Activated CD4-positive, alpha-beta T cell treated with anti-CD3 and anti-CD28 coated beads for 36 hours (primary cell): ENCODE measurements at regions not wholly inside any gene's neighbourhood (a gene's known extent, or its start where the extent isn't known, plus 50 kb on each side); places are given as distances from the start of the nearest gene placed in this dataset.

Source experiments
- ATAC-seq: fragments of 200-7000 bp; cut with Tn5 transposase; one replicate; pipeline ENCODE4 v1.10.0; 2021; ENCODE audit warnings: mild to moderate bottlenecking, moderate library complexity
- CTCF ChIA-PET: fragments of 350-600 bp; sonication (Branson Sonifier 250); formaldehyde crosslinking; loops from one replicate; lab custom pipeline; 2021; ENCODE audit warnings: antibody characterized with exemption; lab: Charles Lee
- POLR2A ChIA-PET: fragments of 350-600 bp; sonication (Branson Sonifier 250); formaldehyde crosslinking; loops from one replicate; lab custom pipeline; 2021; ENCODE audit warnings: antibody characterized with exemption, inconsistent platforms; lab: Charles Lee
- DNase-seq: peaks from one replicate; pipeline ENCODE4 v3.0.0-alpha.2; 2020
- H3K27ac Mint-ChIP-seq: one replicate; pipeline ENCODE4 v1.8.0; 2021; ENCODE audit warnings: mixed read lengths
- H3K27me3 Mint-ChIP-seq: one replicate; pipeline ENCODE4 v1.8.0; 2021; ENCODE audit warnings: mixed read lengths
- H3K36me3 Mint-ChIP-seq: one replicate; pipeline ENCODE4 v1.8.0; 2021; ENCODE audit warnings: low read depth, mixed read lengths
- H3K4me1 Mint-ChIP-seq: one replicate; pipeline ENCODE4 v1.8.0; 2021; ENCODE audit warnings: mixed read lengths
- H3K4me3 Mint-ChIP-seq: one replicate; pipeline ENCODE4 v1.8.0; 2021; ENCODE audit warnings: mild to moderate bottlenecking, moderate library complexity, mixed read lengths
- H3K9me3 Mint-ChIP-seq: one replicate; pipeline ENCODE4 v1.8.0; 2021; ENCODE audit warnings: low read depth, mixed read lengths
- intact Hi-C, 2 experiments: fragments of 100-400 bp; cut with DNase I in 1 of 2; cut with micrococcal nuclease in 1 of 2; formaldehyde crosslinking; loops; one replicate each; pipeline versions ENCODE4 v1.14.2 to v1.15.1; 2022 to 2024; cut with DNase I, micrococcal nuclease

DNA sequence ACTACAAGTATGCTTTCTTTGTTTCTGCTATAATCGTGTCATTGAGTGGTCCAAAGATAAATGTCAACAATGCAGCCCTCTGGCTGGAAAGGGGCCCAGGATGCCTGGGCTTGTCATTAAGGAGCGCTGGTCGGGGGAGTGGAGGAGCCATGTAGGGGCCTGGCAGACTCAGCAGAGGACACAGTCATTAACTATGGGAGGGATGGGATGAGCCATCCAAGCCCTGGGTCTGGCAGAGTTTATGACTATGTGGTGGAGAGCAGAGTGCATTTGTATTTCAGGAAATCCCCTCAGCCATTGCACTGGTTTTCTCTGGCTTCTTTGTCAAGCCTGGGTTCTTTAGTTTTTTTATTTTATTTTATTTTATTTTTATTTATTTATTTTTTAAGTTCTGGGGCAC lies 243.1 kb downstream of the C12orf75 start:
- no peak overlapping the region for H3K27ac Mint-ChIP-seq
- no peak overlapping the region for H3K4me3 Mint-ChIP-seq
- no peaks in the 10 kb centered on the region for H3K36me3 Mint-ChIP-seq
- DNase-seq (no peak), ATAC-seq (no peak)
- H3K27me3 Mint-ChIP-seq, result peaks cover 8% of the 10 kb centered on the region
- no peaks in the 10 kb centered on the region for H3K9me3 Mint-ChIP-seq
- intact Hi-C loops, result no loop called here
- H3K4me1 Mint-ChIP-seq, result no peaks in the 10 kb centered on the region
- POLR2A ChIA-PET, result no interaction called here
- CTCF ChIA-PET, result no interaction called here

DNA sequence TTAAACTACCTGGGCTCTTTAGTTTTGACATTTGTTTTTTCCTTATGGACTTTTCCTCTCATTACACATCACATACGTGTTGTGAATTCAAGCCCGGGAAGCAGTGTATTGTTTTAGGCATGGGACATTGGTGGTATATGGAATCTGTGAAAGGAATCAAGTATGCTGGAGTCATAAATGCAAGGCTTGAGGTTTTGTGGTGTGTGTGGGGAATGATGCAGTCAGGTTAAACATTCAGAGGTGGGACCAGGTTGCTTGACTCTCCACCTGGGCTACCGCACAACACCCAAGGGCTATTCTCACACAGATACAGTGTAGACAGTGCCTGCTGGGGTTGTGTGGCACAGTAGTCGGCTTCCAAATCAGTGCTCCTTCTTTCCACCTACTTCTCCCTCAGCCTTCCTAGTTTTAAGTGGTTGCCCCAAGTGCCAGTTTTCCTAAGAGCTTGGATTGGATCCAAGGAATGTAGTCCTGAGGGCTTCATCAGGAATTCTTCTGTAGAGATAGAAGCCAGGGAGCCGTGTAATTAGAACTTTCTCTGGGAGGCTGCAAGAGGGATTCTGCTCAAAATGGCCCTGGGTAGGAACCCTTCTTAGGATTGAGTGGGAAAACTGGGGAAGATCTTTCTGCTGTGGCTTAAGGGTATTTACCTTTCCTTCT lies 243.7 kb downstream of the C12orf75 start:
- DNase-seq (no peak), ATAC-seq (no peak)
- intact Hi-C loops, result no loop called here
- Mint-ChIP-seq H3K36me3 (no peaks in the 10 kb centered on the region), H3K9me3 (no peaks in the 10 kb centered on the region), H3K27me3 (peaks cover 8% of the 10 kb centered on the region), H3K4me1 (no peaks in the 10 kb centered on the region), H3K4me3 (no peak overlapping the region), H3K27ac (no peak overlapping the region)
- ChIA-PET POLR2A (no interaction called here), CTCF (no interaction called here)

GRCh38 chr12:105575235-105575634 lies 244.7 kb downstream of the C12orf75 start:
- H3K27ac Mint-ChIP-seq, result no peak overlapping the region
- no peaks in the 10 kb centered on the region for H3K36me3 Mint-ChIP-seq
- no peaks in the 10 kb centered on the region for H3K4me1 Mint-ChIP-seq
- intact Hi-C loops, result no loop called here
- ATAC-seq, result no peak
- H3K27me3 Mint-ChIP-seq, result peaks cover 7% of the 10 kb centered on the region
- H3K9me3 Mint-ChIP-seq, result no peaks in the 10 kb centered on the region
- ChIA-PET POLR2A (no interaction called here), CTCF (no interaction called here)
- H3K4me3 Mint-ChIP-seq, result no peak overlapping the region
- DNase-seq, result no peak

DNA sequence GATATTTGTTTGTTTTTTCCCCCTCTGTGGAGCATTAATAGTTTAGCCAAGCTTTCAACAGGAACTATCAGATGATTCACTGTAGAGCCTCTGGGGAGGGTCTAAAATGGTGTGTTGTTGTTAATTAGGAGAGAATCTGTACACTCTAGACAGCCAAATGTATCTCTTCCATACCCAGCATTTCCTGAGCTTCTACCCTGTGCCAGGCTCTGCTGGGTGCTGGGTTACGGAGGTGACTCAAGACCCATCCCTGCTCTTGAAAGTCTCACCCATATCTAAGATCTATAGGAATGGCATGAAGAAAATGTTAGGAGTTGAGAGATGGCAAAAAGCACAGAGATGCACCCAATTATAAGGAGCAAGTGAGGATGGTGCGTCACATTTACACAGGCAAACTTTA lies 245.8 kb downstream of the C12orf75 start:
- ChIA-PET CTCF (no interaction called here), POLR2A (no interaction called here)
- DNase-seq (no peak), ATAC-seq (no peak)
- Mint-ChIP-seq H3K4me3 (no peak overlapping the region), H3K9me3 (no peaks in the 10 kb centered on the region), H3K27ac (no peak overlapping the region), H3K36me3 (no peaks in the 10 kb centered on the region), H3K27me3 (peaks cover 7% of the 10 kb centered on the region), H3K4me1 (no peaks in the 10 kb centered on the region)
- intact Hi-C loops, result no loop called here

GRCh38 chr12:105580821-105581352 lies 250.4 kb downstream of the C12orf75 start:
- H3K4me3 Mint-ChIP-seq, result no peak overlapping the region
- CTCF ChIA-PET, result no interaction called here

DNA sequence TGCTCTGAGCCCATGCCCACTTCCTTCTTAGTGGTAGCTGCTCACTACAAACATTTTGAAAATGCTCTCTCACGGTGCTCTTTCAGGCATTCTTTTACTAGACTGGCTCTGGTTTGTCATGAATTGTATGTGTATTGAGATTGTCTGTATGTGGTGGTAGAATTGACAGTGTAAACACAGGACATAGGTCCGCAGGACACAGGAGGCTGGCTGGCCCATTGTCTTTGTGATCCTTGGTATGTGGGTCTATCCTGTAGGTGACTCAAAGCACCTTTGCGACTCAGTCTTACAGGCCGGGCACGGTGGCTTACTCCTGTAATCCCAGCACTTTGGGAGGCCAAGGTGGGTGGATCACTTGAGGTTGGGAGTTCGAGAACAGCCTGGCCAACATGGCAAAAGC lies 250.9 kb downstream of the C12orf75 start:
- H3K4me1 Mint-ChIP-seq, result no peaks in the 10 kb centered on the region
- ChIA-PET CTCF (no interaction called here), POLR2A (no interaction called here)
- H3K4me3 Mint-ChIP-seq, result no peak overlapping the region
- intact Hi-C loops, result no loop called here
- H3K27me3 Mint-ChIP-seq, result peaks cover 4% of the 10 kb centered on the region
- no peak overlapping the region for H3K27ac Mint-ChIP-seq
- no peak for ATAC-seq
- H3K36me3 Mint-ChIP-seq, result no peaks in the 10 kb centered on the region
- DNase-seq, result no peak
- H3K9me3 Mint-ChIP-seq, result no peaks in the 10 kb centered on the region

More at GRCh38 chr12:105580821-105581352, 250.4 kb downstream of the C12orf75 start:
- ATAC-seq, result no peak
- H3K36me3 Mint-ChIP-seq, result no peaks in the 10 kb centered on the region
- H3K9me3 Mint-ChIP-seq, result no peaks in the 10 kb centered on the region
- intact Hi-C loops, result no loop called here
- DNase-seq, result no peak
- H3K27ac Mint-ChIP-seq, result no peak overlapping the region
- H3K27me3 Mint-ChIP-seq, result peaks cover 8% of the 10 kb centered on the region
- H3K4me1 Mint-ChIP-seq, result no peaks in the 10 kb centered on the region
- POLR2A ChIA-PET, result no interaction called here

- POLR2A ChIA-PET, result no interaction called here
- peaks cover 4% of the 10 kb centered on the region for H3K27me3 Mint-ChIP-seq
- no peaks in the 10 kb centered on the region for H3K4me1 Mint-ChIP-seq
- H3K36me3 Mint-ChIP-seq, result no peaks in the 10 kb centered on the region
- H3K9me3 Mint-ChIP-seq, result no peaks in the 10 kb centered on the region
- no peak overlapping the region for H3K4me3 Mint-ChIP-seq
- ATAC-seq, result no peak
- CTCF ChIA-PET, result no interaction called here
- intact Hi-C loops, result no loop called here
- no peak overlapping the region for H3K27ac Mint-ChIP-seq
- DNase-seq, result no peak
Measured at GRCh38 chr12:105585107-105585506, 254.6 kb downstream of the C12orf75 start.

DNA sequence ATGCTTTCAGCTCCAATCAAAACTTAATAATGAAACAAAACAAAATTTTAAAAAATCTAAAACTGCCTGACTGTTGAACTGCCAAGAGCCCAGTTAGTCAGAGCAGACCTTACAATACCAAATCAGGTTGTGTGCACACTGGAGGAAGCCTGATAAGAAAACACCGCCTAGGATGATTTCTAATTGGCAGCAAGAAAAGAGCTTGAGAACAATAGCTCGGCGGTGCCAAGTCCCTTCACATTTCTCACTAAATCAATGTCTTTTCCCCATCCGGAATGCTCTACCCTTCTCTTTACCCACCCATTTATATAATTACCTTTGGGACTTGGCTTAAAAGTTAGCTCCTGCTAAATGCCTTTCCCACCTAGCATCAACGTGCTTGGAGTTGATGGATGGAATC lies 256.7 kb downstream of the C12orf75 start:
- Mint-ChIP-seq H3K27me3 (peaks cover 2% of the 10 kb centered on the region), H3K4me1 (no peaks in the 10 kb centered on the region), H3K9me3 (no peaks in the 10 kb centered on the region), H3K27ac (no peak overlapping the region), H3K36me3 (no peaks in the 10 kb centered on the region), H3K4me3 (no peak overlapping the region)
- DNase-seq (no peak), ATAC-seq (no peak)
- CTCF ChIA-PET, result no interaction called here
- intact Hi-C loops, result no loop called here
- POLR2A ChIA-PET, result no interaction called here

DNA sequence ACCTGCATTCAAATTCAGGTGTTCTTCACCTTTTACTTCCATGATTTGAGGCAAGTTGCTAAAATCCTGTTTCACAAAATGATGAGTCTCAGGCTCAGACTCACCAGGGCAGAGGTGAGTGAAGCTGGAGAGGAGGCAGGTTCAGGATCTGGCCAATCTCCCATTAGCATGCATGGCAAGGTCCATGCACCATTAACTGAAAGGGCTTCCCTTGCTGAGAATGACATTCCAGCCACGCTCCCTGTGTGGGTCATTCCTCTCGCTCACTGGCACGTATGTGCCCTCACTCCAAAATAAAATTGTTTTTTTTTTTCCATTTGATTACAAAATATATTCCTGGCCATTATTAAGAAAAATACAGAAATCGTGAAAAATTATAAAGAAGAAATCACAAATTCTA lies 257.6 kb downstream of the C12orf75 start:
- POLR2A ChIA-PET, result no interaction called here

DNA sequence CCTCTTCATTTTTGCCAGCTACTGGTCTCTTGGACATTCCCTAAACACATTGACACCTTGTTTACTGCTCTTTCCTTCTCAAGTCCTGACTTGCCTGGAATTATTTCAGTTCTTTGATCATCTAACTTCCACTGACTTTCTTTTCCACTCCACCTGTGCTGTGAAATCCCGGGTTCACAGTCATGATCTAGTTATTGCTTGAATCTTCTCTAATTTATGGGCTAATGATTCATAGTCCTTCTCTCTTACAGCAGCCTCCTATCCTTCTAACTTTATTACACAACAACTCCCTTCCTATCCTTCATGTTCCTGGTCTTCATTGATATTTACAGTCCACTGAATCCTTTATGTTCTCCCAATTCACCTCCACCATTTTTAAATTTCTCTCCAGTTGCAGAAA lies 260.1 kb downstream of the C12orf75 start:
- no peak for ATAC-seq
- Mint-ChIP-seq H3K27me3 (peaks cover 4% of the 10 kb centered on the region), H3K9me3 (no peaks in the 10 kb centered on the region), H3K36me3 (no peaks in the 10 kb centered on the region), H3K27ac (no peak overlapping the region), H3K4me3 (no peak overlapping the region), H3K4me1 (no peaks in the 10 kb centered on the region)
- no peak for DNase-seq
- intact Hi-C loops, result no loop called here
- ChIA-PET CTCF (no interaction called here), POLR2A (no interaction called here)

More for the DNA sequence above, 257.6 kb downstream of the C12orf75 start:
- Mint-ChIP-seq H3K4me3 (no peak overlapping the region), H3K9me3 (no peaks in the 10 kb centered on the region), H3K27ac (no peak overlapping the region), H3K27me3 (peaks cover 2% of the 10 kb centered on the region), H3K4me1 (no peaks in the 10 kb centered on the region), H3K36me3 (no peaks in the 10 kb centered on the region)
- DNase-seq, result no peak
- no peak for ATAC-seq
- intact Hi-C loops, result no loop called here
- CTCF ChIA-PET, result no interaction called here

DNA sequence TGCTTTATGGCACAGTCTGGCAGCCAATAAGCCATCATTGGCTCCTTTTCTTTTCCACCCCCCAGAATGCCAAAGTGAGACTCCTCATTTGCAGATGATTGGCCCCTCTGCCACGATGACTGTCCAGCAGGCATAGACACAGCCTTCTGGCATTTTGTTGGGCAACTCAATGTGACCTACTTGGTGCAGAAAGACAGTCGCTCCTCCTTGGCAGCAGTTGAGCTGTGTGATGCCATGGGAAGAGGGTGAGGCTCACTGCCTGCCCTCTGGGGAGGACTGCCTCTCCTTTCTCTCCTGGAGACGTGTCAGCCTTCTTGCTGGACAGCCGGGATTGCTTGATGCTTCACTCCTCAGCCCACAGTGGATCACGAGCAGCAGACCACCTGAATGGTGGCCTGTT lies 264.9 kb downstream of the C12orf75 start:
- no peaks in the 10 kb centered on the region for H3K4me1 Mint-ChIP-seq
- H3K27ac Mint-ChIP-seq, result no peak overlapping the region
- intact Hi-C loops, result no loop called here
- ATAC-seq, result no peak
- ChIA-PET CTCF (no interaction called here), POLR2A (no interaction called here)
- peaks cover 6% of the 10 kb centered on the region for H3K27me3 Mint-ChIP-seq
- DNase-seq, result no peak
- no peaks in the 10 kb centered on the region for H3K36me3 Mint-ChIP-seq
- H3K9me3 Mint-ChIP-seq, result no peaks in the 10 kb centered on the region
- no peak overlapping the region for H3K4me3 Mint-ChIP-seq

GRCh38 chr12:105596731-105597130 lies 266.2 kb downstream of the C12orf75 start:
- no peak overlapping the region for H3K4me3 Mint-ChIP-seq
- no peaks in the 10 kb centered on the region for H3K9me3 Mint-ChIP-seq
- intact Hi-C loops, result no loop called here
- H3K27me3 Mint-ChIP-seq, result peaks cover 9% of the 10 kb centered on the region
- DNase-seq (no peak), ATAC-seq (no peak)
- H3K27ac Mint-ChIP-seq, result no peak overlapping the region
- CTCF ChIA-PET, result no interaction called here
- POLR2A ChIA-PET, result no interaction called here
- H3K36me3 Mint-ChIP-seq, result no peaks in the 10 kb centered on the region
- H3K4me1 Mint-ChIP-seq, result no peaks in the 10 kb centered on the region
